Ovary (tissue), 7 donors: ENCODE measurements at regions not wholly inside any gene's neighbourhood (a gene's known extent, or its start where the extent isn't known, plus 50 kb on each side); places are given as distances from the start of the nearest gene placed in this dataset.
"Not testable (repeated sequence)": the region's sequence is repeated elsewhere in the genome, so short reads cannot be mapped to it uniquely, and the experiment has no call there.

Source experiments
- DNase-seq, 5 donors: peaks; one replicate each; pipeline ENCODE4 v3.0.0-alpha.2; 2019 to 2020
- H3K27ac ChIP-seq, 2 donors: fragments of 200-600 bp; one replicate each; pipeline versions ENCODE4 v1.5.1 to v1.8.0; 2019 to 2022
- H3K27me3 ChIP-seq: fragments of 200-600 bp; one replicate; pipeline ENCODE4 v1.8.0; 2022
- H3K36me3 ChIP-seq: fragments of 200-600 bp; sonication (generic); one replicate; pipeline ENCODE4 v1.5.1; 2019
- H3K4me1 ChIP-seq: one replicate; pipeline ENCODE4 v1.8.1; 2013; ENCODE audit warnings: mild to moderate bottlenecking, moderate library complexity; ENCODE audit not compliant: insufficient read depth
- H3K4me3 ChIP-seq: fragments of 200-600 bp; sonication (generic); one replicate; pipeline ENCODE4 v1.5.1; 2017
- H3K9me3 ChIP-seq, 2 donors: fragments of 200-600 bp in 1 of 2; sonication (generic) in 1 of 2; one replicate each; pipeline versions ENCODE4 v1.5.1 to v1.8.1; 2013 to 2019; ENCODE audit warnings: mild to moderate bottlenecking in 1 of 2, moderate library complexity in 1 of 2
- CTCF ChIP-seq, 3 donors: fragments of 450-650 bp in 2 of 3; fragments of 200-600 bp in 1 of 3; IDR thresholded peaks; one replicate each; pipeline versions ENCODE4 v1.5.1 to v1.8.0; 2016 to 2022; ENCODE audit warnings: antibody characterized with exemption in 3 of 3, mild to moderate bottlenecking in 1 of 3
- EP300 ChIP-seq: sonication (generic); formaldehyde crosslinking; IDR thresholded peaks from one replicate; pipeline ENCODE4 v1.6.1; 2017; ENCODE audit warnings: antibody characterized with exemption
- POLR2A ChIP-seq: fragments of 450-650 bp; IDR thresholded peaks from one replicate; pipeline ENCODE4 v1.6.1; 2017; ENCODE audit warnings: antibody characterized with exemption, mild to moderate bottlenecking, moderate library complexity
- WGBS, 3 donors: extraction: QIAGEN DNeasy Blood & Tissue Kit in 1 of 3; methylation state at CpG; one replicate each; pipeline versions ENCODE4 v1.1.5 to v1.1.7; 2013 to 2017; 5-methylcytosine and 5-hydroxymethylcytosine counted together
- intact Hi-C, 4 donors: fragments of 100-400 bp; cut with DNase I; formaldehyde crosslinking; loops; one replicate each; pipeline versions ENCODE4 v1.11.0 to v1.15.1; 2022 to 2023
- donor health status: DM: no; HTN: no; CAD: no; lungs with moderate emphysema.
- donor health status: DM: no; HTN: no; CAD: no.
- donor health status: Bipolar disorder and iron deficiency.
- donor health status: DM: no; HTN: no; CAD: no.
- donor health status: DM: yes; HTN: yes; CAD: no.

GRCh38 chr21:20902998-20903397 lies 95.2 kb upstream of the NCAM2 start:
- Histone ChIP-seq H3K4me1 (no peaks in the 10 kb centered on the region), H3K27ac (no peak overlapping the region), H3K4me3 (no peak overlapping the region), H3K9me3 (no peaks in the 10 kb centered on the region), H3K27me3 (no peaks in the 10 kb centered on the region), H3K36me3 (no peaks in the 10 kb centered on the region)
- no peak for DNase-seq
- no peak for TF ChIP-seq POLR2A
- TF ChIP-seq CTCF (IDR thresholded peaks at IDR 0.05): no peak
- TF ChIP-seq EP300: no peak
- intact Hi-C loops: loop anchor here in 1 of 4 donors (2.0 kb wide), 1 partner anchor 14 kb away; no protein-coding TSS in a partner anchor

- intact Hi-C loops, H3K9me3 ChIP-seq, H3K4me1 ChIP-seq, H3K36me3 ChIP-seq, DNase-seq, H3K27ac ChIP-seq, H3K27me3 ChIP-seq, H3K4me3 ChIP-seq: not testable (repeated sequence)
- 87 to 94% (median 89%) methylated on average over 13 of the region's 13 CpGs for WGBS, 3 donors
These were observed 70.7 kb upstream of the NCAM2 start for GRCh38 chr21:20927555-20927954.

- 88 to 96% (median 90%) methylated on average over 1 of the region's 1 CpG for whole genome bisulfite sequencing, 3 donors
- no peak for DNase-seq
- no peaks in the 10 kb centered on the region for H3K4me1 ChIP-seq
- no peaks in the 10 kb centered on the region for H3K27me3 ChIP-seq
- no peak for TF ChIP-seq EP300
- TF ChIP-seq POLR2A: no peak
- no peak for TF ChIP-seq CTCF (IDR thresholded peaks at IDR 0.05)
- no peaks in the 10 kb centered on the region for H3K9me3 ChIP-seq
- H3K4me3 ChIP-seq: no peak overlapping the region
- no peaks in the 10 kb centered on the region for H3K36me3 ChIP-seq
- no peak overlapping the region for H3K27ac ChIP-seq
- intact Hi-C loops: no loop called here
These were observed 55.7 kb upstream of the NCAM2 start for GRCh38 chr21:20942523-20942922.

GRCh38 chr21:20943561-20943997 lies 54.6 kb upstream of the NCAM2 start:
- no peak for DNase-seq
- H3K27ac ChIP-seq: no peak overlapping the region
- no peak overlapping the region for H3K4me3 ChIP-seq
- 25 to 37% (median 29%) methylated on average over 5 of the region's 5 CpGs for WGBS, 3 donors
- H3K36me3 ChIP-seq: no peaks in the 10 kb centered on the region
- TF ChIP-seq EP300 (no peak), POLR2A (no peak), CTCF (IDR thresholded peaks at IDR 0.05) (no peak)
- H3K9me3 ChIP-seq: no peaks in the 10 kb centered on the region
- intact Hi-C loops: no loop called here
- no peaks in the 10 kb centered on the region for H3K4me1 ChIP-seq
- H3K27me3 ChIP-seq: no peaks in the 10 kb centered on the region

GRCh38 chr21:20944139-20944538 lies 54.1 kb upstream of the NCAM2 start:
- H3K27me3 ChIP-seq: no peaks in the 10 kb centered on the region
- no peak for DNase-seq
- no peaks in the 10 kb centered on the region for H3K9me3 ChIP-seq
- no peak overlapping the region for H3K4me3 ChIP-seq
- no peaks in the 10 kb centered on the region for H3K4me1 ChIP-seq
- TF ChIP-seq CTCF (IDR thresholded peaks at IDR 0.05): no peak
- H3K36me3 ChIP-seq: no peaks in the 10 kb centered on the region
- H3K27ac ChIP-seq: no peak overlapping the region
- intact Hi-C loops: no loop called here
